WTC11 (cell line): ENCODE measurements at regions not wholly inside any gene's neighbourhood (a gene's known extent, or its start where the extent isn't known, plus 50 kb on each side); places are given as distances from the start of the nearest gene placed in this dataset.

ENCODE experiments used
- ATAC-seq: fragments of 200-7000 bp; cut with Tn5 transposase; 2 replicates; pipeline ENCODE4 v1.10.0; 2021; ENCODE audit warnings: mild to moderate bottlenecking, moderate library complexity
- CTCF ChIA-PET: fragments of 300-600 bp; sonication (Branson Sonifier 250); formaldehyde crosslinking; loops from one replicate; lab custom pipeline; 2021; ENCODE audit warnings: antibody characterized with exemption; lab: Charles Lee
- POLR2A ChIA-PET: fragments of 350-600 bp; sonication (Branson Sonifier 250); formaldehyde crosslinking; loops from one replicate; lab custom pipeline; 2021; ENCODE audit warnings: antibody characterized with exemption; lab: Charles Lee
- DNase-seq: peaks from one replicate; pipeline ENCODE4 v3.0.0; 2021; ENCODE audit warnings: low spot score
- H3K27ac Mint-ChIP-seq: 2 replicates; pipeline ENCODE4 v1.8.0; 2021; ENCODE audit warnings: mixed read lengths
- H3K27me3 Mint-ChIP-seq: 2 replicates; pipeline ENCODE4 v1.8.0; 2021; ENCODE audit warnings: low read depth, mild to moderate bottlenecking, moderate library complexity, mixed read lengths
- H3K36me3 Mint-ChIP-seq: 2 replicates; pipeline ENCODE4 v1.8.0; 2021; ENCODE audit warnings: mixed read lengths
- H3K4me1 Mint-ChIP-seq: 2 replicates; pipeline ENCODE4 v1.8.0; 2022; ENCODE audit warnings: mixed read lengths
- H3K4me3 Mint-ChIP-seq: 2 replicates; pipeline ENCODE4 v1.8.0; 2021; ENCODE audit warnings: mild to moderate bottlenecking, moderate library complexity, mixed read lengths
- H3K9me3 Mint-ChIP-seq: 2 replicates; pipeline ENCODE4 v1.8.0; 2021; ENCODE audit warnings: mixed read lengths
- ATF1 ChIP-seq: sonication (generic); formaldehyde crosslinking; IDR thresholded peaks from 2 replicates; pipeline ENCODE4 v1.8.1; 2023; ENCODE audit warnings: mild to moderate bottlenecking, moderate library complexity, missing genetic modification reagents
- E2F1 ChIP-seq: sonication (generic); formaldehyde crosslinking; IDR thresholded peaks from 2 replicates; pipeline ENCODE4 v1.8.0; 2022; ENCODE audit warnings: mild to moderate bottlenecking, missing genetic modification reagents
- ELF4 ChIP-seq: sonication (generic); formaldehyde crosslinking; IDR thresholded peaks from 2 replicates; pipeline ENCODE4 v1.8.1; 2022; ENCODE audit warnings: low read depth, mild to moderate bottlenecking, moderate library complexity, missing genetic modification reagents
- ESRRA ChIP-seq: sonication (generic); formaldehyde crosslinking; IDR thresholded peaks from 2 replicates; pipeline ENCODE4 v1.8.1; 2022; ENCODE audit warnings: mild to moderate bottlenecking, missing genetic modification reagents, borderline replicate concordance
- FOXJ3 ChIP-seq: sonication (generic); formaldehyde crosslinking; IDR thresholded peaks from 2 replicates; pipeline ENCODE4 v1.9.0; 2021; ENCODE audit warnings: missing genetic modification reagents, mild to moderate bottlenecking, borderline replicate concordance
- GABPB1 ChIP-seq: sonication (generic); formaldehyde crosslinking; IDR thresholded peaks from 2 replicates; pipeline ENCODE4 v1.8.1; 2023; ENCODE audit warnings: mild to moderate bottlenecking, missing genetic modification reagents
- GRHL2 ChIP-seq: fragments of 250-450 bp; sonication (Bioruptor Pico); IDR thresholded peaks from 2 replicates; pipeline ENCODE4 v1.8.0; 2022; ENCODE audit warnings: mild to moderate bottlenecking, moderate library complexity; ENCODE audit not compliant: insufficient replicate concordance, severe bottlenecking
- JAZF1 ChIP-seq: fragments of 250-450 bp; sonication (Bioruptor Pico); IDR thresholded peaks from 2 replicates; pipeline ENCODE4 v1.9.0; 2021; ENCODE audit warnings: moderate library complexity, mild to moderate bottlenecking, inconsistent platforms
- JUN ChIP-seq: sonication (generic); formaldehyde crosslinking; IDR thresholded peaks from 2 replicates; pipeline ENCODE4 v1.8.0; 2023; ENCODE audit warnings: mild to moderate bottlenecking, missing genetic modification reagents
- KAT7 ChIP-seq: sonication (generic); formaldehyde crosslinking; IDR thresholded peaks from 2 replicates; pipeline ENCODE4 v1.8.1; 2023; ENCODE audit warnings: missing genetic modification reagents, mild to moderate bottlenecking, borderline replicate concordance
- MYBL2 ChIP-seq: sonication (generic); formaldehyde crosslinking; IDR thresholded peaks from 2 replicates; pipeline ENCODE4 v1.8.1; 2023; ENCODE audit warnings: mild to moderate bottlenecking, moderate library complexity, missing genetic modification reagents
- NFE2L1 ChIP-seq: sonication (generic); formaldehyde crosslinking; IDR thresholded peaks from 2 replicates; pipeline ENCODE4 v1.8.1; 2023; ENCODE audit warnings: missing genetic modification reagents
- NFYB ChIP-seq: sonication (generic); formaldehyde crosslinking; conservative IDR thresholded peaks from 2 replicates; pipeline ENCODE4 v1.8.0; 2022; ENCODE audit warnings: low read depth, missing genetic modification reagents
- NR3C1 ChIP-seq: sonication (generic); formaldehyde crosslinking; conservative IDR thresholded peaks from 2 replicates; pipeline ENCODE4 v1.8.1; 2023; ENCODE audit warnings: low read depth, mild to moderate bottlenecking, missing genetic modification reagents
- TEAD1 ChIP-seq: sonication (generic); formaldehyde crosslinking; IDR thresholded peaks from 2 replicates; pipeline ENCODE4 v1.8.0; 2022; ENCODE audit warnings: mild to moderate bottlenecking, missing genetic modification reagents
- TEAD4 ChIP-seq: sonication (generic); formaldehyde crosslinking; IDR thresholded peaks from 2 replicates; pipeline ENCODE4 v1.8.0; 2022; ENCODE audit warnings: mild to moderate bottlenecking, missing genetic modification reagents
- TP53 ChIP-seq: sonication (generic); formaldehyde crosslinking; IDR thresholded peaks from 2 replicates; pipeline ENCODE4 v1.8.1; 2023; ENCODE audit warnings: mild to moderate bottlenecking, missing genetic modification reagents
- ZBTB43 ChIP-seq: sonication (generic); formaldehyde crosslinking; IDR thresholded peaks from 2 replicates; pipeline ENCODE4 v1.8.1; 2023; ENCODE audit warnings: mild to moderate bottlenecking, missing genetic modification reagents
- ZNF121 ChIP-seq: sonication (generic); formaldehyde crosslinking; IDR thresholded peaks from 2 replicates; pipeline ENCODE4 v1.8.0; 2023; ENCODE audit warnings: missing genetic modification reagents
- ZNF138 ChIP-seq: sonication (generic); formaldehyde crosslinking; conservative IDR thresholded peaks from 2 replicates; pipeline ENCODE4 v1.8.1; 2022; ENCODE audit warnings: mild to moderate bottlenecking, moderate library complexity, missing genetic modification reagents
- ZNF219 ChIP-seq: sonication (generic); formaldehyde crosslinking; IDR thresholded peaks from 2 replicates; pipeline ENCODE4 v1.8.0; 2023; ENCODE audit warnings: missing genetic modification reagents, mild to moderate bottlenecking, borderline replicate concordance
- ZNF232 ChIP-seq: sonication (generic); formaldehyde crosslinking; IDR thresholded peaks from 2 replicates; pipeline ENCODE4 v1.8.0; 2022; ENCODE audit warnings: mild to moderate bottlenecking, missing genetic modification reagents
- ZNF317 ChIP-seq: sonication (generic); formaldehyde crosslinking; IDR thresholded peaks from 2 replicates; pipeline ENCODE4 v1.8.1; 2023; ENCODE audit warnings: low read depth, mild to moderate bottlenecking, moderate library complexity, missing genetic modification reagents, borderline replicate concordance
- TF ChIP-seq, protein P1 (sequence below): sonication (generic); formaldehyde crosslinking; IDR thresholded peaks from 2 replicates; pipeline ENCODE4 v1.8.0; 2022; ENCODE audit warnings: mild to moderate bottlenecking, missing genetic modification reagents
- TF ChIP-seq, protein P2 (sequence below): fragments of 250-450 bp; sonication (Bioruptor Pico); conservative IDR thresholded peaks from 2 replicates; pipeline ENCODE4 v1.9.0; 2021; ENCODE audit warnings: mild to moderate bottlenecking
- TF ChIP-seq, protein P3 (sequence below): sonication (generic); formaldehyde crosslinking; conservative IDR thresholded peaks from 2 replicates; pipeline ENCODE4 v1.8.1; 2023; ENCODE audit warnings: mild to moderate bottlenecking, low read depth, missing genetic modification reagents, moderate library complexity
- TF ChIP-seq, protein P4 (sequence below): sonication (generic); formaldehyde crosslinking; IDR thresholded peaks from 2 replicates; pipeline ENCODE4 v1.8.0; 2023; ENCODE audit warnings: missing genetic modification reagents
- TF ChIP-seq, protein P5 (sequence below): sonication (generic); formaldehyde crosslinking; IDR thresholded peaks from 2 replicates; pipeline ENCODE4 v1.8.1; 2023; ENCODE audit warnings: mild to moderate bottlenecking, missing genetic modification reagents, moderate library complexity
- TF ChIP-seq, protein P6 (sequence below): sonication (generic); formaldehyde crosslinking; IDR thresholded peaks from 2 replicates; pipeline ENCODE4 v1.8.1; 2023; ENCODE audit warnings: mild to moderate bottlenecking, missing genetic modification reagents, moderate library complexity

GRCh38 chr21:35475762-35476161, 426.7 kb upstream of the RUNX1 start:
- H3K27ac Mint-ChIP-seq = no peak overlapping the region
- CTCF ChIA-PET = no interaction called here

GRCh38 chr21:35475009-35475408, 425.9 kb upstream of the RUNX1 start:
- ChIA-PET POLR2A (no interaction called here), CTCF (no interaction called here)
- H3K4me3 Mint-ChIP-seq = no peak overlapping the region
- H3K4me1 Mint-ChIP-seq = peaks cover 63% of the 10 kb centered on the region
- ATAC-seq (no peak), DNase-seq (no peak)
- peaks cover 17% of the 10 kb centered on the region for H3K36me3 Mint-ChIP-seq
- H3K27me3 Mint-ChIP-seq = peaks cover 7% of the 10 kb centered on the region
- H3K27ac Mint-ChIP-seq = no peak overlapping the region
- H3K9me3 Mint-ChIP-seq = peaks cover 20% of the 10 kb centered on the region
- TF ChIP-seq TP53 (CRISPR knock-in tag) = no peak
- no peak for TF ChIP-seq ELF4 (CRISPR knock-in tag)
- no peak for TF ChIP-seq MYBL2 (CRISPR knock-in tag)
- TF ChIP-seq ZNF121 (CRISPR knock-in tag) = no peak
- TF ChIP-seq, protein P1, sequence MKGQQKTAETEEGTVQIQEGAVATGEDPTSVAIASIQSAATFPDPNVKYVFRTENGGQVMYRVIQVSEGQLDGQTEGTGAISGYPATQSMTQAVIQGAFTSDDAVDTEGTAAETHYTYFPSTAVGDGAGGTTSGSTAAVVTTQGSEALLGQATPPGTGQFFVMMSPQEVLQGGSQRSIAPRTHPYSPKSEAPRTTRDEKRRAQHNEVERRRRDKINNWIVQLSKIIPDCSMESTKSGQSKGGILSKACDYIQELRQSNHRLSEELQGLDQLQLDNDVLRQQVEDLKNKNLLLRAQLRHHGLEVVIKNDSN = no peak
- TF ChIP-seq, protein P2, sequence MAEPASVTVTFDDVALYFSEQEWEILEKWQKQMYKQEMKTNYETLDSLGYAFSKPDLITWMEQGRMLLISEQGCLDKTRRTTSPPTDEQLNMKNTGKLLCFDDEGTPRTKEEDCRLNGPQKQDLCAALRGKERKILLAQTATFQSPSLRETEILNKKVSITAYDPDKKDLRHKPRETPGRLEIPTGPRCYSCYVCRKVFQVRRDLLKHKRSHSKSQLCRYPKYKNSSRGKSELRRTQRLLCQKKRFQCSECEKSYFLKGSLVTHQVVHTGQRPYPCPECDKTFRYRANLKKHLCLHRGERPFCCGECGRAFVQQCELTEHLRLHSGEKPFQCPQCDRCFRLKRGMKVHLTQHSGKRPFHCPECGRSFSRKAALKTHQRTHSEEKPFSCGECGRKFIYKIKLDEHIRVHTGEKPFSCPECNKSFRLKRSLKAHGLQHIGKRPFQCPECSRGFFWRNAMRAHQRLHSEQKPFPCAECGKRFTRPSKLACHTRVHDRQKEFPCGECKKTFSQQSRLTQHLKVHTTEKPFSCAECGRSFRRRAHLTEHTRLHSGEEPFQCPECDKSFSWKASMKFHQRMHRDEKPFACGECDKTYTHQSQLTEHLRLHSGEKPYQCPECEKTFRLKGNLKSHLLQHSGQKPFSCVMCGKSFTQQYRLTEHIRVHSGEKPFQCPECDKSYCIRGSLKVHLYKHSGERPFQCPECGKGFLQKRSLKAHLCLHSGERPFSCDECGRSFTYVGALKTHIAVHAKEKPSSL (CRISPR knock-in tag) = no peak
- no peak for TF ChIP-seq KAT7 (CRISPR knock-in tag)
- no peak for TF ChIP-seq ZNF317 (CRISPR knock-in tag)
- no peak for TF ChIP-seq GRHL2
- no peak for TF ChIP-seq NFE2L1 (CRISPR knock-in tag)
- TF ChIP-seq ZNF232 (CRISPR knock-in tag) = no peak
- no peak for TF ChIP-seq FOXJ3 (CRISPR knock-in tag)

More at GRCh38 chr21:35475762-35476161, 426.7 kb upstream of the RUNX1 start:
- TF ChIP-seq ATF1 (CRISPR knock-in tag) = no peak
- TF ChIP-seq KAT7 (CRISPR knock-in tag) = no peak
- TF ChIP-seq, protein P3, sequence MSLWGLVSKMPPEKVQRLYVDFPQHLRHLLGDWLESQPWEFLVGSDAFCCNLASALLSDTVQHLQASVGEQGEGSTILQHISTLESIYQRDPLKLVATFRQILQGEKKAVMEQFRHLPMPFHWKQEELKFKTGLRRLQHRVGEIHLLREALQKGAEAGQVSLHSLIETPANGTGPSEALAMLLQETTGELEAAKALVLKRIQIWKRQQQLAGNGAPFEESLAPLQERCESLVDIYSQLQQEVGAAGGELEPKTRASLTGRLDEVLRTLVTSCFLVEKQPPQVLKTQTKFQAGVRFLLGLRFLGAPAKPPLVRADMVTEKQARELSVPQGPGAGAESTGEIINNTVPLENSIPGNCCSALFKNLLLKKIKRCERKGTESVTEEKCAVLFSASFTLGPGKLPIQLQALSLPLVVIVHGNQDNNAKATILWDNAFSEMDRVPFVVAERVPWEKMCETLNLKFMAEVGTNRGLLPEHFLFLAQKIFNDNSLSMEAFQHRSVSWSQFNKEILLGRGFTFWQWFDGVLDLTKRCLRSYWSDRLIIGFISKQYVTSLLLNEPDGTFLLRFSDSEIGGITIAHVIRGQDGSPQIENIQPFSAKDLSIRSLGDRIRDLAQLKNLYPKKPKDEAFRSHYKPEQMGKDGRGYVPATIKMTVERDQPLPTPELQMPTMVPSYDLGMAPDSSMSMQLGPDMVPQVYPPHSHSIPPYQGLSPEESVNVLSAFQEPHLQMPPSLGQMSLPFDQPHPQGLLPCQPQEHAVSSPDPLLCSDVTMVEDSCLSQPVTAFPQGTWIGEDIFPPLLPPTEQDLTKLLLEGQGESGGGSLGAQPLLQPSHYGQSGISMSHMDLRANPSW (CRISPR knock-in tag) = no peak
- no peak for TF ChIP-seq TEAD1 (CRISPR knock-in tag)
- no peak for TF ChIP-seq TEAD4 (CRISPR knock-in tag)
- TF ChIP-seq JUN (CRISPR knock-in tag) = no peak
- no peak for TF ChIP-seq ZNF138
- no peak for TF ChIP-seq E2F1 (CRISPR knock-in tag)
- TF ChIP-seq NFYB (CRISPR knock-in tag) = no peak
- TF ChIP-seq, protein P4, sequence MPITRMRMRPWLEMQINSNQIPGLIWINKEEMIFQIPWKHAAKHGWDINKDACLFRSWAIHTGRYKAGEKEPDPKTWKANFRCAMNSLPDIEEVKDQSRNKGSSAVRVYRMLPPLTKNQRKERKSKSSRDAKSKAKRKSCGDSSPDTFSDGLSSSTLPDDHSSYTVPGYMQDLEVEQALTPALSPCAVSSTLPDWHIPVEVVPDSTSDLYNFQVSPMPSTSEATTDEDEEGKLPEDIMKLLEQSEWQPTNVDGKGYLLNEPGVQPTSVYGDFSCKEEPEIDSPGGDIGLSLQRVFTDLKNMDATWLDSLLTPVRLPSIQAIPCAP = no peak
- TF ChIP-seq ZNF219 = no peak
- TF ChIP-seq ZBTB43 (CRISPR knock-in tag) = no peak
- no peak for TF ChIP-seq GABPB1 (CRISPR knock-in tag)
- TF ChIP-seq ESRRA (CRISPR knock-in tag) = no peak
- TF ChIP-seq, protein P5, sequence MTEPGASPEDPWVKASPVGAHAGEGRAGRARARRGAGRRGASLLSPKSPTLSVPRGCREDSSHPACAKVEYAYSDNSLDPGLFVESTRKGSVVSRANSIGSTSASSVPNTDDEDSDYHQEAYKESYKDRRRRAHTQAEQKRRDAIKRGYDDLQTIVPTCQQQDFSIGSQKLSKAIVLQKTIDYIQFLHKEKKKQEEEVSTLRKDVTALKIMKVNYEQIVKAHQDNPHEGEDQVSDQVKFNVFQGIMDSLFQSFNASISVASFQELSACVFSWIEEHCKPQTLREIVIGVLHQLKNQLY (CRISPR knock-in tag) = no peak
- no peak for TF ChIP-seq JAZF1
- TF ChIP-seq, protein P6, sequence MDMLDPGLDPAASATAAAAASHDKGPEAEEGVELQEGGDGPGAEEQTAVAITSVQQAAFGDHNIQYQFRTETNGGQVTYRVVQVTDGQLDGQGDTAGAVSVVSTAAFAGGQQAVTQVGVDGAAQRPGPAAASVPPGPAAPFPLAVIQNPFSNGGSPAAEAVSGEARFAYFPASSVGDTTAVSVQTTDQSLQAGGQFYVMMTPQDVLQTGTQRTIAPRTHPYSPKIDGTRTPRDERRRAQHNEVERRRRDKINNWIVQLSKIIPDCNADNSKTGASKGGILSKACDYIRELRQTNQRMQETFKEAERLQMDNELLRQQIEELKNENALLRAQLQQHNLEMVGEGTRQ = no peak
- TF ChIP-seq NR3C1 = no peak
- Mint-ChIP-seq H3K36me3 (peaks cover 20% of the 10 kb centered on the region), H3K4me3 (no peak overlapping the region), H3K9me3 (peaks cover 23% of the 10 kb centered on the region), H3K4me1 (peaks cover 55% of the 10 kb centered on the region), H3K27me3 (peaks cover 7% of the 10 kb centered on the region)
- ATAC-seq = no peak
- POLR2A ChIA-PET = no interaction called here
- DNase-seq = no peak
